HepG2 (cell line): ENCODE measurements at regions not wholly inside any gene's neighbourhood (a gene's known extent, or its start where the extent isn't known, plus 50 kb on each side); places are given as distances from the start of the nearest gene placed in this dataset.

ENCODE experiments used
- ATAC-seq: fragments of 200-7000 bp; cut with Tn5 transposase; 3 replicates; pipeline ENCODE4 v1.9.1; 2020; ENCODE audit warnings: mild to moderate bottlenecking, moderate library complexity
- BruUV-seq: library from RNA; stranded (reverse); fragments of 400-500 nt; replicated peaks from 2 replicates; lab custom pipeline; 2021; lab: Mats Ljungman, UMichigan
- CTCF ChIA-PET: fragments of 300-600 bp; formaldehyde crosslinking; extraction: SDS; loops from one replicate; lab custom pipeline; 2021; ENCODE audit warnings: low total read pairs, inconsistent platforms, low intra/inter-chr PET ratio; lab: Yijun Ruan, JAX
- POLR2A ChIA-PET: fragments of 350-600 bp; sonication (Branson Sonifier 250); formaldehyde crosslinking; loops from one replicate; lab custom pipeline; 2020; ENCODE audit warnings: antibody characterized with exemption, inconsistent platforms; lab: Yijun Ruan, JAX
- DNase-seq: peaks from one replicate; pipeline ENCODE4 v3.0.0-alpha.2; 2015; ENCODE audit warnings: low spot score
- FAIRE-seq: peaks from 3 replicates; lab custom pipeline; 2011; peaks lifted over from hg19 to GRCh38; lab: Jason Lieb, UNC
- H2AFZ ChIP-seq: one replicate; pipeline ENCODE4 v1.6.1; 2011; ENCODE audit warnings: low read length, inconsistent platforms
- H3K27ac ChIP-seq: fragments of 300-600 bp; 3 replicates; pipeline ENCODE4 v1.8.0; 2011; ENCODE audit warnings: mixed run types, mild to moderate bottlenecking, mixed read lengths, low read length, inconsistent platforms; ENCODE audit not compliant: insufficient read depth; ENCODE audit errors: extremely low read length
- H3K27me3 ChIP-seq, 2 experiments: fragments of 200-600 bp in 1 of 2; 2 replicates in 1 of 2; 3 replicates in 1 of 2; pipeline versions ENCODE4 v1.6.0 to v1.8.0; 2011; ENCODE audit warnings: low read length in 2 of 2, mild to moderate bottlenecking in 2 of 2, moderate library complexity in 2 of 2, inconsistent platforms in 1 of 2; ENCODE audit not compliant: insufficient read depth in 2 of 2, control insufficient read depth in 1 of 2
- H3K36me3 ChIP-seq, 2 experiments: fragments of 200-600 bp in 1 of 2; replicated peaks in 1 of 2; 2 replicates in 1 of 2; 3 replicates in 1 of 2; pipeline versions ENCODE4 v1.5.1 to v1.8.0; 2011; ENCODE audit warnings: low read length in 2 of 2, inconsistent platforms in 1 of 2; ENCODE audit not compliant: insufficient read depth in 2 of 2, control insufficient read depth in 1 of 2
- H3K4me1 ChIP-seq: 2 replicates; pipeline ENCODE4 v1.5.1; 2012; ENCODE audit warnings: low read length, inconsistent platforms; ENCODE audit not compliant: insufficient read depth
- H3K4me2 ChIP-seq: 2 replicates; pipeline ENCODE4 v1.6.0; 2011; ENCODE audit warnings: low read depth, low read length, inconsistent platforms
- H3K4me3 ChIP-seq, 3 experiments: fragments of 200-600 bp in 1 of 3; sonication (generic), shearing (Covaris generic) in 1 of 3; replicated peaks in 1 of 3; 2 replicates each; pipeline ENCODE4 v1.5.1; 2011 to 2016; ENCODE audit warnings: low read length in 3 of 3, inconsistent platforms in 2 of 3, low read depth in 2 of 3, mild to moderate bottlenecking in 2 of 3, control low read depth in 1 of 3, mixed read lengths in 1 of 3; ENCODE audit not compliant: insufficient read depth in 1 of 3
- H3K79me2 ChIP-seq: one replicate; pipeline ENCODE4 v1.6.1; 2011; ENCODE audit warnings: low read length, inconsistent platforms; ENCODE audit not compliant: insufficient read depth
- H3K9ac ChIP-seq: 2 replicates; pipeline ENCODE4 v1.6.0; 2011; ENCODE audit warnings: mild to moderate bottlenecking, low read depth, low read length, inconsistent platforms; ENCODE audit not compliant: insufficient read depth
- H3K9me3 ChIP-seq: 2 replicates; pipeline ENCODE4 v1.5.1; 2012; ENCODE audit warnings: mild to moderate bottlenecking, low read length
- H4K20me1 ChIP-seq: 2 replicates; pipeline ENCODE4 v1.6.0; 2011; ENCODE audit warnings: inconsistent platforms, mild to moderate bottlenecking, low read length, moderate library complexity; ENCODE audit not compliant: insufficient read depth
- MAZ ChIP-seq, 2 experiments: sonication (generic) in 1 of 2; formaldehyde crosslinking in 1 of 2; IDR thresholded peaks; 2 replicates each; pipeline versions ENCODE4 v1.5.0 to v1.6.1; 2012 to 2020; ENCODE audit warnings: low read depth in 2 of 2, mild to moderate bottlenecking in 2 of 2, borderline replicate concordance in 1 of 2, improper control_type of control experiment in 1 of 2, low read length in 1 of 2, missing genetic modification reagents in 1 of 2, moderate library complexity in 1 of 2
- MTF2 ChIP-seq: sonication (generic); formaldehyde crosslinking; IDR thresholded peaks from 2 replicates; pipeline ENCODE4 v1.5.0; 2020; ENCODE audit warnings: missing genetic modification reagents, borderline replicate concordance
- MYNN ChIP-seq: sonication (generic); formaldehyde crosslinking; IDR thresholded peaks from 2 replicates; pipeline ENCODE4 v1.4.0; 2020; ENCODE audit warnings: mild to moderate bottlenecking, low read depth, missing genetic modification reagents
- PAX8 ChIP-seq: sonication (generic); formaldehyde crosslinking; IDR thresholded peaks from 2 replicates; pipeline ENCODE4 v1.8.0; 2022; ENCODE audit warnings: mild to moderate bottlenecking, missing genetic modification reagents, borderline replicate concordance
- PLSCR1 ChIP-seq: sonication (generic); formaldehyde crosslinking; IDR thresholded peaks from 2 replicates; pipeline ENCODE4 v1.5.0; 2020; ENCODE audit warnings: missing genetic modification reagents, mild to moderate bottlenecking, borderline replicate concordance
- SAFB2 ChIP-seq: sonication (generic); formaldehyde crosslinking; IDR thresholded peaks from 2 replicates; pipeline ENCODE4 v1.5.1; 2020; ENCODE audit warnings: missing genetic modification reagents, low read depth, mild to moderate bottlenecking, borderline replicate concordance
- TCF7L2 ChIP-seq: IDR thresholded peaks from 2 replicates; pipeline ENCODE4 v1.6.1; 2011; ENCODE audit warnings: mild to moderate bottlenecking, low read depth, low read length, moderate library complexity
- ZNF224 ChIP-seq: sonication (generic); formaldehyde crosslinking; IDR thresholded peaks from 2 replicates; pipeline ENCODE4 v1.5.0; 2020; ENCODE audit warnings: mild to moderate bottlenecking, missing genetic modification reagents
- ZNF362 ChIP-seq: sonication (generic); formaldehyde crosslinking; IDR thresholded peaks from 2 replicates; pipeline ENCODE4 v1.4.0; 2020; ENCODE audit warnings: missing genetic modification reagents, mild to moderate bottlenecking, borderline replicate concordance
- ZNF558 ChIP-seq: sonication (generic); formaldehyde crosslinking; IDR thresholded peaks from 2 replicates; pipeline ENCODE4 v1.9.0; 2022; ENCODE audit warnings: mild to moderate bottlenecking, missing genetic modification reagents, borderline replicate concordance
- ZNF563 ChIP-seq: sonication (generic); formaldehyde crosslinking; IDR thresholded peaks from 2 replicates; pipeline ENCODE4 v1.8.0; 2022; ENCODE audit warnings: mild to moderate bottlenecking, moderate library complexity, missing genetic modification reagents
- ZNF567 ChIP-seq: sonication (generic); formaldehyde crosslinking; IDR thresholded peaks from 2 replicates; pipeline ENCODE4 v1.8.1; 2023; ENCODE audit warnings: mild to moderate bottlenecking, missing genetic modification reagents, borderline replicate concordance
- ZNF572 ChIP-seq: sonication (generic); formaldehyde crosslinking; IDR thresholded peaks from 2 replicates; pipeline ENCODE4 v1.5.1; 2020; ENCODE audit warnings: mild to moderate bottlenecking, missing genetic modification reagents
- ZNF788 ChIP-seq: sonication (generic); formaldehyde crosslinking; IDR thresholded peaks from 2 replicates; pipeline ENCODE4 v1.5.0; 2020; ENCODE audit warnings: mild to moderate bottlenecking, missing genetic modification reagents, borderline replicate concordance
- WGBS: methylation state at CpG from one replicate; pipeline ENCODE4 v1.1.6; 2017; ENCODE audit warnings: low lambda C conversion rate; 5-methylcytosine and 5-hydroxymethylcytosine counted together
- in situ Hi-C: cut with HindIII; loops from 2 replicates; pipeline ENCODE4 v1.10.0; 2017; ENCODE audit warnings: low pct_unique_long_range_greater_than_20kb; ENCODE audit not compliant: extremely low pct_ligation_motif_present
- intact Hi-C: fragments of 100-400 bp; cut with micrococcal nuclease; formaldehyde crosslinking; loops from one replicate; pipeline ENCODE4 v1.10.0; 2022; ENCODE audit not compliant: unreplicated experiment
- TF ChIP-seq, protein P1 (sequence below): sonication (generic); formaldehyde crosslinking; IDR thresholded peaks from 2 replicates; pipeline ENCODE4 v1.8.1; 2023; ENCODE audit warnings: mild to moderate bottlenecking, missing genetic modification reagents, borderline replicate concordance

DNA sequence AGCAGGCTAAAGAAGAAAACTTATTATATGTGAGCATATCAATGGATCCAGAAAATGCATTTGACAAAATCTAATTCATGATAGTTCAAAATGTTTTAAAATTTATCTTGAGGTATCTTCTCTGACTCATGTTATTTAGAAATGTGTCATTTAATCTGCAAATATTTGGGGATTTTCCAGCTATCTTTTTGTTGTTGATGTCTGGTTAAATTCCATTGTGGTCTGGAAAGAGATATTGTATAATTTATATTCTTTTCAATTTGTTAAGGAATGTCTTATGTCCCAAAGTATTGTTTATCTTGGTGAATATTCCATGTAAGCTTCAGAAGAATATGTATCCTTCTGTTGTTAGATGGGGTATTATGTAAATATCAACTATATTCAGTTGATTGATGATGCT lies 942.5 kb downstream of the KCNMA1 start (continued):
- TF ChIP-seq, protein P1, sequence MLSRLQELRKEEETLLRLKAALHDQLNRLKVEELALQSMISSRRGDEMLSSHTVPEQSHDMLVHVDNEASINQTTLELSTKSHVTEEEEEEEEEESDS: no peak
- no peak for TF ChIP-seq ZNF224
- TF ChIP-seq PLSCR1: no peak
- no peak for TF ChIP-seq ZNF558 (CRISPR knock-in tag)
- TF ChIP-seq TCF7L2: no peak
- TF ChIP-seq ZNF563 (CRISPR knock-in tag): no peak
- TF ChIP-seq ZNF362 (CRISPR knock-in tag): no peak
- TF ChIP-seq ZNF567 (CRISPR knock-in tag): no peak

DNA sequence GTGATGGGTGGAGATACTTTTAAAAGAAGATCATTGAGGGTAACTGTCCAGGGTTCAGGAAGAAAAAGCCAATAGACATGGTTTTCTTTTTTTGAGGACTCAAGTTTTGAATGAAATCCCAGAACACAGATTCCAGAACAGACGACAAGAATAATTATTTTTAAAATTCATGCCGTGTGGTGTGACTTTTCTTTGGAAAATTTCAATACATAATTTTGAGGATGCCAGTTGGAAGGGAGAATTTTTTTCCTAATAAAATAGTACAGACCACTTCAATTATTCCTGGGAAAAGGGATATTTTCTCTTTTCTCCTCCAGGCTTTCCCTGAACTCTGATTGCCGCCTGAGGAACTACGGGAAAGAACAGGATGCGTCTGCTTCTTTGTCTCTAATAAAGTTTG lies 951.4 kb downstream of the KCNMA1 start:
- Histone ChIP-seq H3K9me3 (no peaks in the 10 kb centered on the region), H3K27me3 (no peaks in the 10 kb centered on the region), H4K20me1 (no peaks in the 10 kb centered on the region), H3K27ac (no peak overlapping the region), H2AFZ (no peak overlapping the region), H3K79me2 (no peaks in the 10 kb centered on the region), H3K9ac (no peak overlapping the region), H3K4me2 (no peak overlapping the region), H3K4me1 (no peaks in the 10 kb centered on the region), H3K4me3 (no peak overlapping the region), H3K36me3 (no peaks in the 10 kb centered on the region)
- TF ChIP-seq MAZ (IDR thresholded peaks at IDR 0.05; ENCODE audit: borderline replicate concordance, low read depth, low read length) (no peak), MAZ (CRISPR knock-in tag; IDR thresholded peaks at IDR 0.05; ENCODE audit: low read depth) (no peak), SAFB2 (CRISPR knock-in tag) (no peak), ZNF788 (CRISPR knock-in tag) (no peak), MTF2 (CRISPR knock-in tag) (no peak), PAX8 (CRISPR knock-in tag) (no peak), ZNF572 (CRISPR knock-in tag) (no peak), MYNN (CRISPR knock-in tag) (no peak)
- in situ Hi-C loops (no loop called here), intact Hi-C loops (no loop called here)
- ChIA-PET CTCF (no interaction called here), POLR2A (no interaction called here)
- WGBS: 45% methylated on average over 5 of the region's 5 CpGs
- no peak for ATAC-seq
- no TSS peak for BruUV-seq
- DNase-seq: no peak
- FAIRE-seq: no peak
